ENCODE measurements at regions not wholly inside any gene's neighbourhood (a gene's known extent, or its start where the extent isn't known, plus 50 kb on each side); places are given as distances from the start of the nearest gene placed in this dataset.
"Not testable (repeated sequence)": the region's sequence is repeated elsewhere in the genome, so short reads cannot be mapped to it uniquely, and the experiment has no call there.

GRCh38 chr5:87778876-87779275 is 366.1 kb upstream of the CCNH start:
- Histone ChIP-seq H3K23ac (ENCODE audit: low read depth, low read length, poor library complexity) (no peak overlapping the region), H2AK5ac (ENCODE audit: low read depth, low read length) (no peak overlapping the region), H3K9me3 (replicated peaks in 1 of 2; ENCODE audit: control insufficient read depth in 2 of 2, insufficient read depth in 1 of 2, low read depth in 1 of 2, low read length in 2 of 2) (no peaks in the 10 kb centered on the region), H3K9ac (ENCODE audit: low read depth, low read length, poor library complexity) (no peak overlapping the region), H2BK12ac (ENCODE audit: low read length) (no peak overlapping the region), H4K91ac (ENCODE audit: low read depth, low read length, poor library complexity) (no peak overlapping the region), H3K4me1 (ENCODE audit: control insufficient read depth in 2 of 2, insufficient read depth in 1 of 2, low read depth in 1 of 2, low read length in 2 of 2) (peaks cover 0 to 1% of the 10 kb centered on the region in 2 donors), H3K79me1 (ENCODE audit: low read depth, low read length) (no peaks in the 10 kb centered on the region), H2BK15ac (ENCODE audit: low read length) (no peak overlapping the region), H3K18ac (ENCODE audit: low read length) (no peak overlapping the region), H4K8ac (ENCODE audit: low read depth, low read length) (no peak overlapping the region), H3K36me3 (replicated peaks in 1 of 2; ENCODE audit: control insufficient read depth in 2 of 2, insufficient read depth in 2 of 2, low read length in 2 of 2) (no peaks in the 10 kb centered on the region), H3K4me3 (ENCODE audit: low read length in 2 of 2) (no peak overlapping the region), H3K27me3 (ENCODE audit: control insufficient read depth in 3 of 3, insufficient read depth in 3 of 3, low read depth in 1 of 3, low read length in 3 of 3) (peaks cover 0 to 17% (median 0%) of the 10 kb centered on the region in 3 experiments), H3K4me2 (ENCODE audit: insufficient read depth, low read length, poor library complexity, severe bottlenecking) (no peak overlapping the region), H2BK120ac (ENCODE audit: low read depth, low read length) (no peak overlapping the region), H3K27ac (replicated peaks; ENCODE audit: low read length) (no peak overlapping the region), H2BK5ac (ENCODE audit: low read length) (no peak overlapping the region), H3K4ac (ENCODE audit: low read length) (no peak overlapping the region), H2AFZ (ENCODE audit: low read length) (no peak overlapping the region), H3K14ac (ENCODE audit: low read length) (no peak overlapping the region)
- no peak for DNase-seq (ENCODE audit: low spot score)
- no CpG with 5 or more reads among the region's 1 CpG for WGBS, 2 donors (ENCODE audit: extremely low coverage in 2 of 2, insufficient read length in 2 of 2, insufficient replicate concordance in 1 of 2)

GRCh38 chr5:87777877-87778276 is 365.1 kb upstream of the CCNH start:
- Histone ChIP-seq H2BK12ac (ENCODE audit: low read length) (no peak overlapping the region), H2AK5ac (ENCODE audit: low read depth, low read length) (no peak overlapping the region), H2BK120ac (ENCODE audit: low read depth, low read length) (no peak overlapping the region), H3K36me3 (replicated peaks in 1 of 2; ENCODE audit: control insufficient read depth in 2 of 2, insufficient read depth in 2 of 2, low read length in 2 of 2) (no peaks in the 10 kb centered on the region), H3K18ac (ENCODE audit: low read length) (no peak overlapping the region), H3K4me1 (ENCODE audit: control insufficient read depth in 2 of 2, insufficient read depth in 1 of 2, low read depth in 1 of 2, low read length in 2 of 2) (peaks cover 0 to 1% of the 10 kb centered on the region in 2 donors), H3K27ac (replicated peaks; ENCODE audit: low read length) (no peak overlapping the region), H3K4me3 (ENCODE audit: low read length in 2 of 2) (no peak overlapping the region), H3K23ac (ENCODE audit: low read depth, low read length, poor library complexity) (no peak overlapping the region), H3K4me2 (ENCODE audit: insufficient read depth, low read length, poor library complexity, severe bottlenecking) (no peak overlapping the region), H3K27me3 (ENCODE audit: control insufficient read depth in 3 of 3, insufficient read depth in 3 of 3, low read depth in 1 of 3, low read length in 3 of 3) (peaks cover 0 to 14% (median 0%) of the 10 kb centered on the region in 3 experiments), H3K79me1 (ENCODE audit: low read depth, low read length) (no peaks in the 10 kb centered on the region), H3K9me3 (replicated peaks in 1 of 2; ENCODE audit: control insufficient read depth in 2 of 2, insufficient read depth in 1 of 2, low read depth in 1 of 2, low read length in 2 of 2) (no peaks in the 10 kb centered on the region), H2BK5ac (ENCODE audit: low read length) (no peak overlapping the region), H4K91ac (ENCODE audit: low read depth, low read length, poor library complexity) (no peak overlapping the region), H3K14ac (ENCODE audit: low read length) (no peak overlapping the region), H2BK15ac (ENCODE audit: low read length) (no peak overlapping the region), H3K4ac (ENCODE audit: low read length) (no peak overlapping the region), H2AFZ (ENCODE audit: low read length) (no peak overlapping the region), H4K8ac (ENCODE audit: low read depth, low read length) (no peak overlapping the region), H3K9ac (ENCODE audit: low read depth, low read length, poor library complexity) (no peak overlapping the region)
- no CpG with 5 or more reads among the region's 1 CpG for WGBS, 2 donors (ENCODE audit: extremely low coverage in 2 of 2, insufficient read length in 2 of 2, insufficient replicate concordance in 1 of 2)
- DNase-seq (ENCODE audit: low spot score): no peak

- Histone ChIP-seq H2BK12ac (ENCODE audit: low read length) (no peak overlapping the region), H2BK120ac (ENCODE audit: low read depth, low read length) (no peak overlapping the region), H2BK5ac (ENCODE audit: low read length) (no peak overlapping the region), H3K36me3 (replicated peaks in 1 of 2; ENCODE audit: control insufficient read depth in 2 of 2, insufficient read depth in 2 of 2, low read length in 2 of 2) (no peaks in the 10 kb centered on the region), H3K4me3 (ENCODE audit: low read length in 2 of 2) (no peak overlapping the region), H3K4me2 (ENCODE audit: insufficient read depth, low read length, poor library complexity, severe bottlenecking) (no peak overlapping the region), H3K23ac (ENCODE audit: low read depth, low read length, poor library complexity) (no peak overlapping the region), H2AK5ac (ENCODE audit: low read depth, low read length) (no peak overlapping the region), H3K79me1 (ENCODE audit: low read depth, low read length) (no peaks in the 10 kb centered on the region), H2BK15ac (ENCODE audit: low read length) (no peak overlapping the region), H4K91ac (ENCODE audit: low read depth, low read length, poor library complexity) (no peak overlapping the region), H3K4me1 (ENCODE audit: control insufficient read depth in 2 of 2, insufficient read depth in 1 of 2, low read depth in 1 of 2, low read length in 2 of 2) (peaks cover 0 to 1% of the 10 kb centered on the region in 2 donors), H3K14ac (ENCODE audit: low read length) (no peak overlapping the region), H3K9me3 (replicated peaks in 1 of 2; ENCODE audit: control insufficient read depth in 2 of 2, insufficient read depth in 1 of 2, low read depth in 1 of 2, low read length in 2 of 2) (no peaks in the 10 kb centered on the region), H3K9ac (ENCODE audit: low read depth, low read length, poor library complexity) (no peak overlapping the region), H3K4ac (ENCODE audit: low read length) (no peak overlapping the region), H3K27ac (replicated peaks; ENCODE audit: low read length) (no peak overlapping the region), H4K8ac (ENCODE audit: low read depth, low read length) (no peak overlapping the region), H2AFZ (ENCODE audit: low read length) (no peak overlapping the region), H3K18ac (ENCODE audit: low read length) (no peak overlapping the region), H3K27me3 (ENCODE audit: control insufficient read depth in 3 of 3, insufficient read depth in 3 of 3, low read depth in 1 of 3, low read length in 3 of 3) (peaks cover 0 to 5% (median 0%) of the 10 kb centered on the region in 3 experiments)
- no peak for DNase-seq (ENCODE audit: low spot score)
- WGBS, 2 donors (ENCODE audit: extremely low coverage in 2 of 2, insufficient read length in 2 of 2, insufficient replicate concordance in 1 of 2): no CpG with 5 or more reads among the region's 3 CpGs
Observed at GRCh38 chr5:87776785-87777184, 364.1 kb upstream of the CCNH start.

GRCh38 chr5:87776302-87776701 is 363.6 kb upstream of the CCNH start:
- not testable (repeated sequence) for H3K79me1 ChIP-seq (ENCODE audit: low read depth, low read length); H3K27ac ChIP-seq (replicated peaks; ENCODE audit: low read length); H3K18ac ChIP-seq (ENCODE audit: low read length); H4K91ac ChIP-seq (ENCODE audit: low read depth, low read length, poor library complexity); H2BK5ac ChIP-seq (ENCODE audit: low read length); DNase-seq (ENCODE audit: low spot score); H3K9ac ChIP-seq (ENCODE audit: low read depth, low read length, poor library complexity); H2BK15ac ChIP-seq (ENCODE audit: low read length); H3K4me2 ChIP-seq (ENCODE audit: insufficient read depth, low read length, poor library complexity, severe bottlenecking); H2AK5ac ChIP-seq (ENCODE audit: low read depth, low read length); H4K8ac ChIP-seq (ENCODE audit: low read depth, low read length); H3K14ac ChIP-seq (ENCODE audit: low read length); H3K4me3 ChIP-seq (ENCODE audit: low read length in 2 of 2); H3K27me3 ChIP-seq (ENCODE audit: control insufficient read depth in 3 of 3, insufficient read depth in 3 of 3, low read depth in 1 of 3, low read length in 3 of 3); H2BK120ac ChIP-seq (ENCODE audit: low read depth, low read length); H3K23ac ChIP-seq (ENCODE audit: low read depth, low read length, poor library complexity); H3K36me3 ChIP-seq (replicated peaks in 1 of 2; ENCODE audit: control insufficient read depth in 2 of 2, insufficient read depth in 2 of 2, low read length in 2 of 2); H3K4me1 ChIP-seq (ENCODE audit: control insufficient read depth in 2 of 2, insufficient read depth in 1 of 2, low read depth in 1 of 2, low read length in 2 of 2); H2BK12ac ChIP-seq (ENCODE audit: low read length); H2AFZ ChIP-seq (ENCODE audit: low read length); H3K9me3 ChIP-seq (replicated peaks in 1 of 2; ENCODE audit: control insufficient read depth in 2 of 2, insufficient read depth in 1 of 2, low read depth in 1 of 2, low read length in 2 of 2); H3K4ac ChIP-seq (ENCODE audit: low read length)
- WGBS, 2 donors (ENCODE audit: extremely low coverage in 2 of 2, insufficient read length in 2 of 2, insufficient replicate concordance in 1 of 2): no CpG with 5 or more reads among the region's 7 CpGs

Data from neuronal stem cell (in vitro differentiated cells).